Keratinocyte (primary cell): ENCODE measurements at regions not wholly inside any gene's neighbourhood (a gene's known extent, or its start where the extent isn't known, plus 50 kb on each side); places are given as distances from the start of the nearest gene placed in this dataset.

ENCODE experiments used
- CTCF ChIP-seq, 3 experiments: IDR thresholded peaks in 1 of 3; conservative IDR thresholded peaks in 1 of 3; optimal IDR thresholded peaks in 1 of 3; 2 replicates in 2 of 3; 3 replicates in 1 of 3; pipeline versions ENCODE3 to v1.5.1; 2011; ENCODE audit warnings: low read length in 3 of 3, mild to moderate bottlenecking in 3 of 3, moderate library complexity in 2 of 3, control low read depth in 1 of 3, inconsistent platforms in 1 of 3; ENCODE audit not compliant: insufficient read depth in 2 of 3; ENCODE audit errors: extremely low read depth in 1 of 3
- EZH2 ChIP-seq: IDR thresholded peaks from one replicate; pipeline ENCODE4 v1.6.1; 2012; ENCODE audit warnings: inconsistent platforms, mild to moderate bottlenecking, low read length, moderate library complexity

- TF ChIP-seq CTCF (optimal IDR thresholded peaks at IDR 0.05 in 1 of 3, IDR thresholded peaks at IDR 0.05 in 1 of 3, conservative IDR thresholded peaks at IDR 0.05 in 1 of 3; ENCODE audit: extremely low read depth in 1 of 3, insufficient read depth in 2 of 3, low read length in 3 of 3) (no peak), EZH2 (no peak)
Observed at GRCh38 chr11:95547976-95548375, 241.6 kb downstream of the FAM76B start.
